ENCODE measurements at regions not wholly inside any gene's neighbourhood (a gene's known extent, or its start where the extent isn't known, plus 50 kb on each side); places are given as distances from the start of the nearest gene placed in this dataset.

DNA sequence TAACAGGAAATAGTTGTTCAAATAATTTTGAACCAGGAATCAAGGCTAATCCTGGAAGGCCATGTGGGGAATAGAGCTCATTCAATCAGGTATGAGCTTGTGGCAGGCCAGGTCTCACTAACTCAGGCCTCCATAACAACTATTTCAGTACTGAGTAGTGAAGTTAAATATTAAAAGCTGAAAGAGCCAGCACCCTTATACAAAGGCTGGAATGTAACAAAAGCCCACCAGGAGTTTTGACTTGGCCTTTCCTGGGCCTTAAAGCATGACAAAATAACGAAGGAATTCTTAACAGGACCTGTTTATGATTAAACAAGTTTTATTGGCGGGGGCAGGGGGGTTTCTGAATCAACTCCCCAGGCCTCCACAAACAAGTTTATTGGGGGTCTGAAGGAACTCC is 1146.7 kb downstream of the CDH9 start:
- no peak overlapping the region for H3K4me3 ChIP-seq (ENCODE audit: low read depth, low read length)
- DNase-seq (ENCODE audit: low read depth) = no peak
- TF ChIP-seq MAX (IDR thresholded peaks at IDR 0.05; ENCODE audit: low read depth, low read length) = no peak
- TF ChIP-seq POLR2A (IDR thresholded peaks at IDR 0.05; ENCODE audit: extremely low read depth, insufficient read length) = no peak
- TF ChIP-seq, protein P1, sequence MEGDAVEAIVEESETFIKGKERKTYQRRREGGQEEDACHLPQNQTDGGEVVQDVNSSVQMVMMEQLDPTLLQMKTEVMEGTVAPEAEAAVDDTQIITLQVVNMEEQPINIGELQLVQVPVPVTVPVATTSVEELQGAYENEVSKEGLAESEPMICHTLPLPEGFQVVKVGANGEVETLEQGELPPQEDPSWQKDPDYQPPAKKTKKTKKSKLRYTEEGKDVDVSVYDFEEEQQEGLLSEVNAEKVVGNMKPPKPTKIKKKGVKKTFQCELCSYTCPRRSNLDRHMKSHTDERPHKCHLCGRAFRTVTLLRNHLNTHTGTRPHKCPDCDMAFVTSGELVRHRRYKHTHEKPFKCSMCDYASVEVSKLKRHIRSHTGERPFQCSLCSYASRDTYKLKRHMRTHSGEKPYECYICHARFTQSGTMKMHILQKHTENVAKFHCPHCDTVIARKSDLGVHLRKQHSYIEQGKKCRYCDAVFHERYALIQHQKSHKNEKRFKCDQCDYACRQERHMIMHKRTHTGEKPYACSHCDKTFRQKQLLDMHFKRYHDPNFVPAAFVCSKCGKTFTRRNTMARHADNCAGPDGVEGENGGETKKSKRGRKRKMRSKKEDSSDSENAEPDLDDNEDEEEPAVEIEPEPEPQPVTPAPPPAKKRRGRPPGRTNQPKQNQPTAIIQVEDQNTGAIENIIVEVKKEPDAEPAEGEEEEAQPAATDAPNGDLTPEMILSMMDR (IDR thresholded peaks at IDR 0.05; ENCODE audit: low read depth, low read length) = no peak
- TF ChIP-seq MYC (IDR thresholded peaks at IDR 0.05; ENCODE audit: low read depth, low read length) = no peak

GRCh38 chr5:25881318-25882036 is 1156.9 kb downstream of the CDH9 start:
- H3K4me3 ChIP-seq (ENCODE audit: low read depth, low read length) = no peak overlapping the region

GRCh38 chr5:25863811-25864210 is 1174.6 kb downstream of the CDH9 start:
- DNase-seq (ENCODE audit: low read depth) = no peak
- TF ChIP-seq POLR2A (IDR thresholded peaks at IDR 0.05; ENCODE audit: extremely low read depth, insufficient read length) (no peak), MAX (IDR thresholded peaks at IDR 0.05; ENCODE audit: low read depth, low read length) (no peak), MYC (IDR thresholded peaks at IDR 0.05; ENCODE audit: low read depth, low read length) (no peak)
- TF ChIP-seq, protein P1 (IDR thresholded peaks at IDR 0.05; ENCODE audit: low read depth, low read length) = no peak
- H3K4me3 ChIP-seq (ENCODE audit: low read depth, low read length) = no peak overlapping the region

More at GRCh38 chr5:25881318-25882036, 1156.9 kb downstream of the CDH9 start:
- DNase-seq (ENCODE audit: low read depth) = no peak
- TF ChIP-seq MYC (IDR thresholded peaks at IDR 0.05; ENCODE audit: low read depth, low read length) (no peak), POLR2A (IDR thresholded peaks at IDR 0.05; ENCODE audit: extremely low read depth, insufficient read length) (no peak), MAX (IDR thresholded peaks at IDR 0.05; ENCODE audit: low read depth, low read length) (no peak)
- TF ChIP-seq, protein P1 (IDR thresholded peaks at IDR 0.05; ENCODE audit: low read depth, low read length) = no peak

GRCh38 chr5:25862276-25862675 is 1176.1 kb downstream of the CDH9 start:
- DNase-seq (ENCODE audit: low read depth) = peak; percentile 12
- H3K4me3 ChIP-seq (ENCODE audit: low read depth, low read length) = no peak overlapping the region
- no peak for TF ChIP-seq POLR2A (IDR thresholded peaks at IDR 0.05; ENCODE audit: extremely low read depth, insufficient read length)
- TF ChIP-seq MYC (IDR thresholded peaks at IDR 0.05; ENCODE audit: low read depth, low read length) = no peak
- TF ChIP-seq, protein P1 (IDR thresholded peaks at IDR 0.05; ENCODE audit: low read depth, low read length) = no peak
- no peak for TF ChIP-seq MAX (IDR thresholded peaks at IDR 0.05; ENCODE audit: low read depth, low read length)

DNA sequence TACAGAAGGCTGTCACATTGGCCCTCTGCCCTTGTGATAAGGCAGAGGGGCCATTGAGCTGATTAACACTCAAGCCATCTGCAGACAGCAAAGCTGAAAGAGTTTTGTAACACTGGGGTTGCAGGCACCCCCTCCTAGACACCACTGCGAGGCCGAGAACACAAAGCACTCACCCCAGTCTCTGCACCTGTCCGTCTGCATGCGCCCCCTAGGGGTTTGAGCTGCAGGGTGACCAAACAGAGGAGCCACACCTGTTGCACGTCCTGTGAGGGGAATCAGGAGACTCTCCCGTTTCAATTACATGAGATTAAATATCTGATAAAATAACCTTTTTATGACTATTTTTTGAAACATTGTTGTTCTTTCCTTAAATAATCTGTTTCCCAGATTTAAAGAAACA is 1180.4 kb downstream of the CDH9 start:
- TF ChIP-seq, protein P1 (IDR thresholded peaks at IDR 0.05; ENCODE audit: low read depth, low read length) = peak; percentile 46
- no peak for TF ChIP-seq MAX (IDR thresholded peaks at IDR 0.05; ENCODE audit: low read depth, low read length)
- DNase-seq (ENCODE audit: low read depth) = peak; percentile 11
- no peak overlapping the region for H3K4me3 ChIP-seq (ENCODE audit: low read depth, low read length)

All from NB4 (cell line).